GM19463 (cell line): ENCODE measurements at regions not wholly inside any gene's neighbourhood (a gene's known extent, or its start where the extent isn't known, plus 50 kb on each side); places are given as distances from the start of the nearest gene placed in this dataset.

Source experiments
- ATAC-seq: cut with Tn5 transposase; IDR thresholded peaks from one replicate; pipeline ENCODE4 v1.9.1; 2021; ENCODE audit warnings: mild to moderate bottlenecking, moderate library complexity; ENCODE audit not compliant: unreplicated experiment

DNA sequence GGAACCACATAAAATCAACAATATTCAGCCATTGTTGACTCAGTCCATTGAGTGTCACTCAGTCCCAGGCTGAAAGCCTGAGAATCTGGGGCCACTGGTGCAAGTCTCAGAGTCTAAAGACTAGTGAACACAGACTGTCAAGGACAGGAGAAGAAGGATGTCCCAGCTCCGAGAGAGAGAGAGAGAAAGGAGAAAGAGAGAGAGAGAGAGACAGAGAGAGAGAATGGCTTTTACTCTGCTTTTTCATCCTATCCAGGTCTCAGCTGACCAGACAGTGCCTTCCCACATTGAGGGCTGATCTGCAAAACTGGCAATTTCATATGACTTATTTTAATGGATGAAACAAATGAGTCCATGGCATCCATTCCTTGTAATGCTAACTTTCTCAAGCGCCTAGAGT is 984.1 kb downstream of the UQCRFS1 start:
- no peak for ATAC-seq

DNA sequence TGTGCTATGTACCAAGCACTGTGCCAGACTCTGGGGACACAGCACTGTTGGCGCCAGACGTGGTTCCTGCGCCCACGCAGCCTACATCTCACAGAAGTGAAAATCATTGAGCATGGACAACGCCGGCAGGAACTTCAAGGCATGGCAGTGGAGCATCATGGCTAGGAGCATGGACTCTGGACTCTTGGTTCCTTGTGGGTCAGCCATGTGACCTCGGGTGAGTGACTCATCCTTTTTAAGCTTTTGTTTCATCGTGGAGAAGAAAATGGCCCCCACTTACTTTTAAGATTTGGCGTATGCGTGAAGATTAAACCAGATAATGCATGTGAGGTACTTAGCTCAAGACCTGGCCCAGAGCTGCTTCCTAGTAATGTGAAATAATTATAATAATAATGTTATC is 988.5 kb downstream of the UQCRFS1 start:
- no peak for ATAC-seq

- ATAC-seq = no peak
Observed at GRCh38 chr19:28221736-28222135, 991.2 kb downstream of the UQCRFS1 start.

DNA sequence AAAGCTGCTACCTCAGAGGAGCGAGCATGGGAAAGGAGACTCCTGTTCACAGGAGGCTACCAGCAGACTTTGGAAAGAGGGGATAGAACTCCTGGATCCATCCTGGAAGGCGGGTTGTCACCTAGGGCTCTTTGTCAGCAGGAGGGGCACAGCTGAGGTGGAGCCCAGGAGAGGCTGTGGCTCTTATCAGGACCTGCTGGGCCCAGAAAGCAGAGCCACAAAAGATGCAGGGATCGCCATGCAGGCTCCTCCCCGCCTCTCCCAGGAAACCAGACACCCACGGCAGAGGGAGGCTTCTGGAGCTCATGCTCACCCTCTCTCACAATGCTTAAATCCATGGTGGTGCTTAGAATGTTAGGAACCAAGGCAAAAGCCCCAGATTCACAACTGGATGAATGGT is 994.2 kb downstream of the UQCRFS1 start:
- no peak for ATAC-seq

DNA sequence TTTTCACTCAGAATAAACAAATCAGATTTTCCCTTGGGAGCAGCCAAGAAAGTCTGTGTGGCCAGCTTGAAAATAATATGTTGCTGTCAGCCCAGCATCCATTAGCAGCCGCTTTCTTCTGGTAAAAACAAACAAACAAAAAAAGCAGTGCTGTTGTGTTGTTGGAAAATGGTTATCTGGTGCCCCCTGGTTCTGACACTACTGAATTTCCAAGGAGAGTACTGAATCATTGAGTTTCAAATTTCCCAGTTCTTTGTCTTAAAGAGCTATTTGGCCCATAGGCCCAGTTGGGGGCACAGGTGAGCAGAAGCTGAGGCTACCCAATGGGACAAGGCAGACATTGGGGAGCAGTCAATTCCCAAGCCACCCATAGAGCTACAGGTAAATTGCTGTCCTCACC is 995.9 kb downstream of the UQCRFS1 start:
- ATAC-seq = no peak

DNA sequence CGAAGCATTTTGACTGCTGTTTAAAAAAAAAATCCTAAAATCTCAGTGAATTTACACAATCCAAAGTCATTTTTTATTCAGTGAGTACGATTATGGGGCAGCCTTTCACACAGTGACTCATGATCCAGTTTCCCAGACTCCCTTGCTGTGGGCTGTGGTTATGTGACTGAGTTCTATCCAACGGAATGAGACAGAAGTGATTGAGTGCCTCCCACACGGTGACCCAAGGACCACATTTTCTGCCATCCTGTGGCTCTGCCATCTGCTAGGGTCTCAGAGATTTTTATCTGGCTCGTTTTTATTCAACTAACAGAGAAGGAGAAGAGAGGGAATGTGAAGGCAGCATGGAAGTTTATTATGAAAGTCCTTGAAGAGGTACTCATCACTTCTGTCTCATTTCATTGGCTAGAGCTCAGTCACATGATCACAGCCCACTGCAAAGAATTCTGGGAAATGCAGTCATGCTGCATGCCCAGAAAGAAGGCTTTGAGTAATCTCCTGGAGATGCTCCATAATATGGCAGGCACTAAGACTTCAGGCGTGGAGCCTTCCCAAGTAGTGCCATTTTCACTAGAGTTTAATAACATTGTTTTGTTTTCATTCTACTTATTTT is 999.4 kb downstream of the UQCRFS1 start:
- no peak for ATAC-seq

- no peak for ATAC-seq
Observed at GRCh38 chr19:28210886-28211285, 1002.1 kb downstream of the UQCRFS1 start.

DNA sequence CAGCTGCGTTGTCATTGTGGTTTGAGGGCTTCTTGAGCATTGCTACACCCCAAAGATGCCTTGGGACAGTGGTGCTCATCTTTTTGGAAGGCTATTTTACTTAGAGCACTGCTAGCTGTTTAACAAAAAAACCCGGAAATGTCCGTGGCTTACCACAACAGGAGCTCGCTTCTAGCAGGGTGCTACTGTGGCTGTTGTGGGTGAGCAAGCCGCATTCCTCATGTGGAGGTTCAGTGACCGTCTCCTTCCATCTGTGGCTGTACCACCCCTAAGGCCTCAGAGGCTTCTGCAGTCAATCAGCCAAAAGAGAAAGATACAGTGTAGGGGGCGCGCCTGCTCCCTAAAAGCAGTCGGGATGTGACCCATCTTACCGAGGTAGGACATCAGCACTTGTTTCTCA is 1004.2 kb downstream of the UQCRFS1 start:
- ATAC-seq = no peak

DNA sequence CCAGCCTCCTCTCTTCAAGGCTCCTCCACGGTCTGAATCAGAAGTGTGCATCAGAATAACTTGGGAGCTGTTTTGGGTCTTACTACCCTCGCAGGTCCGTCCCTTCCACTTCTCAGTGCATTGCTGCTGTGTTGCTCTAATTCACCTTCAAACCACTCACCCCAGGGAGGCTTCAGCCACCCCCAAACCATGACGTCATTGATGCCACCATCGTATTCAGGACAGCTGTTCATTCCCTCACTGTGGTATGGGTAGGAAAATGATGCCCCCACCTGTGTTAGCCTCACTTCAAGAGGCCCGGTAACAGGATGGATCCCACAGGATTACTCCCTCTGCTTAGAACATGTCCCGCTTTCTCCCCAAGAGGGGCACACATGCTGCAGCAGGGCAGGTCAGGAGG is 1005.7 kb downstream of the UQCRFS1 start:
- ATAC-seq = no peak

DNA sequence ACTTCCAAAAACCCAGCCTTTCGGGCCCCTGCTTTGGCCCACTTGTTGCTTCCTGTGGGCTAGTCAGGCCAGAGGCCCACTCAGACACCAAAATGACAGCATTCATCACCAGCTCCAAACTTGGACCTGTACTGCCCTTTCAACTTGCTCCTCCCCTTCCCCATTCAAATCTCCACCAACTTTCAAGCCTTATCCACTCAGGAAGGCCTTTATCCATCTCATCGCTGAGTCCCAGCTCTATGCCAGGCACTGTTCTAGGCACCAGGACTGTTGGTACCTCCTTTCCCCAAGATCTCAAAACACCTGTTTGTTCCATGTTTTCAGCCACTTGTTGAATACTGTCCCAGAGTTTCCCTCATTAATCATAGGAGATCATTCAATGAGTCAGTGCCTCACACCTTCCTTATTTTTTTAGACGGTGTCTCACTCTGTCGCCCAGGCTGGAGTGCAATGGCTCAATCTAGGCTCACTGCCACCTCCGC is 1011.4 kb downstream of the UQCRFS1 start:
- no peak for ATAC-seq

GRCh38 chr19:28199323-28199722 is 1013.6 kb downstream of the UQCRFS1 start:
- ATAC-seq = no peak

GRCh38 chr19:28196961-28197360 is 1016.0 kb downstream of the UQCRFS1 start:
- no peak for ATAC-seq

- no peak for ATAC-seq
Observed at GRCh38 chr19:28196101-28196500, 1016.9 kb downstream of the UQCRFS1 start.

DNA sequence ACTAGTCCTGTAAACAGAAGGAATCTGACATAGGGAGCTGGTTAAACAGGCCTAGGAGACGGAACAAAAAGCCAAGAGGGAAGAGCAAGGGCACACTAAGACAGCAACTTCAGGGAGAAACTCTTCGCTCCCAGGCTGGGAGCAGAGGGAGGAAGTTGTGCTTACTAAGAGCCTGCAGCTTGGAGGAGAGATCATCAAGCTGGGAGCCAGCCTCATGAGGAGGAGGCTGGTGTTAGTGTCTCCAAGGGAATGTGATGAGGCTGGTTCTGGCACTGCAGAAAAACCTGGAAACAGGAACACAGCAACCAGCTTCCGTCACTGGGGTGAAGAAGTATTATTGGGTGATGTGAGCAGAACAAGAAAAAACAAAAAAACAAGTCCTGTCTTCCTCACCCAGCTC is 1027.3 kb downstream of the UQCRFS1 start:
- ATAC-seq = no peak

DNA sequence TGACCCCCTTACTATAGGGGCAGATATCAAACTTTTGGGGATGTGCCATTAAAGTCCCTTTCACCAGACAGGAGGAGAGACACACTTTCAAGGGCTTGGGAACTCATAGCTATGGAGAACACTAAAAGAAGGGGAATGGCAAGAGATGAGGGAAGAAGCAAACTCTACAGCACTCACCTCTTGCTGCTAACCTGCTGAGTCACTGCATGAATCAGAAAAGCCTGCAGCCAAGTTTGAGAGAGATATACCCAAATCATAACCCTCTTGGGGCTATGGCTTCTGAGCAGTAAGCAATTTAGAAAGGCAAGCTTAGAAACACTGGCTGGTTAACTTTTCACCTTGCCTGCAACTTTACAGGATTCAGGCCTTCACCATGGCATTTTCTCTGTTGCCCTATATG is 1028.0 kb downstream of the UQCRFS1 start:
- ATAC-seq = no peak

DNA sequence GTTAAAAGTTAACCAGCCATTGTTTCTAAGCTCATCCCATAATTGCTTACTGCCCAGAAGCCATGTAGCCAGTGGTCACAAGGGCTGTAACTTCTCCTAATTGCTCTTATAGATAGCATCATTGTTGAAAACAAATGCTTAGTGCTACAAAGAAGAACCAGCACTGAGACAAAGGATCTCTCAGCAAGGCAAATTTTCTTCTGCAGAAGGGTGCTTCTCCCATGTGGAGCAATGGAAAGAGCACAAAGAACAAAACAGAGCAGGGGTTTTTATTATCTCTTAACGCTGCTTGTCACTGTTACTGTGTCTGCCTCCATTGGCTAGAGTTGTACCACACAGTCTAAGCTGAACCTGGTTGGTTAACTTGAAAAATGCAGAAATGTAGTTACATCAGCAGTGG is 1036.8 kb downstream of the UQCRFS1 start:
- no peak for ATAC-seq

DNA sequence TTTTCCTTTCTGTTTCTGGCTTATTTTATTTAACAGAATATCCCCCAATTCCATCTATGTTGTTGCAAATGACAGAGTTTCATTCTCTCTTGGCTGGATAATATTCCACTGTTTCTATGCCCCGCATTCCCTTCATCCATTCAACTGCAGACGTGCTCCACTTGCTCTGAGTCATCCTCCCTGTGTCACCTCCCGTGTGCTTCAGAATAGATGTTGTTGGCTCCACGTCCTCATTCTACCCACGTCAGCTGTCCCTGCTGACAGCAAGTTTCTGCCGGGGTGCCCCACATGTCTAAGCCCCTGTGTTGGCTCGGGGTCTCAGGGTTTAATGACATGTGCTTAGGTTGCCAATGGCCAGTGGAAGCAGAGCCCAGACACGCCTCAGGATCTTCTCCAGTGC is 1041.0 kb downstream of the UQCRFS1 start:
- ATAC-seq = no peak

DNA sequence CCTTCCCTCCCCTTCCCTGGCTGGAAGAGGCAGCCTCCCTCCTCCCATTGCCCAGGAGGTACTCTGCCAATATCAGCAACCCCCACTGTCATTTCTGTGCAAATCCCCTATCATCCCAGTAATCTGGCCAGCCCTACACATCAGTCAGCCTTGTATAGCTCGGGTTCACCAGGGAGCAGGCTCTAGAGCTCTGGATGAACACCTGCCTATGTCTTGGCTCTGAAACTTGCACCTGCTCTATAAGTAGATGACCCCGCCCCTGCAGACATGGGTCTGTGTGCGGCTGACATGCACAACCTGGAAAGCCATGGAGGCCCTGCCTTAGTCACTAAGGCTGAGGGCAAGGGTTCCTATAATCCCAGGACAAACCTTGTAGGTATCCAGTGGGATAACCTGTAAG is 1042.9 kb downstream of the UQCRFS1 start:
- ATAC-seq = no peak

DNA sequence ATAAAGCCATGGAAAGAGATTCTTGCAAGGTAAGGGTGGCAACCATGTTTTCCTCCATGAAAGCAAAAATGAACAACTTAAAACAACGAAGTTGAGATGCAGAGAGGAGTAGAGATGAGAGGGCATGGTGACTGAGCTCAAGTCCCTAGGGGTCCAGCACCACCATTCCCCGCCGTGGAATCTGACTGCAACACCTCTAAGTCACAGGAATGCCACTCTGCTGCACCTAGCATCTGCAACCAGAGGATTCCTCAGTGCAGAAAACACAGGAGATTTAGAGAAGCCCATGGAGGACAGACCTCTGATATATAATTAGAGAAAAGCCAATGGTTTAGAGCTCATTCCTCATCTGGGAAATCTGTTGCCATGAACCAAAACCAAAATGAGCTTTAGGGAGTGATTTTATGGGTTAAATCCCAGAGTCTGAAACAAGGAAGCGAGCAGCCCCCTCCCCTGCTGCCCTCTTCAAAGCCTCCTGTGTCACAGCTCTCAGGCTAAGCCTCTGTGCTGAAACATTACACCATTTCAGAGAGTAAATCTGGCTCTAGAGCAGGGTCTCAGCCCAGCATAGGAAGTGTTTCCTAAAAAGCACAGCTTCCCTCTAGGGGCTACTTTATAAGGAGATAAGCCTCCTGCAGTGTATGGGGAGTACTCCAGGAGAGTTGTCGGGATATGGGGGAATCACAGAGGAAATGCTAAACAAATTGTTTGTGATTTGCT is 1043.6 kb downstream of the UQCRFS1 start:
- ATAC-seq = no peak

- no peak for ATAC-seq
Observed at GRCh38 chr19:28168557-28168956, 1044.4 kb downstream of the UQCRFS1 start.

DNA sequence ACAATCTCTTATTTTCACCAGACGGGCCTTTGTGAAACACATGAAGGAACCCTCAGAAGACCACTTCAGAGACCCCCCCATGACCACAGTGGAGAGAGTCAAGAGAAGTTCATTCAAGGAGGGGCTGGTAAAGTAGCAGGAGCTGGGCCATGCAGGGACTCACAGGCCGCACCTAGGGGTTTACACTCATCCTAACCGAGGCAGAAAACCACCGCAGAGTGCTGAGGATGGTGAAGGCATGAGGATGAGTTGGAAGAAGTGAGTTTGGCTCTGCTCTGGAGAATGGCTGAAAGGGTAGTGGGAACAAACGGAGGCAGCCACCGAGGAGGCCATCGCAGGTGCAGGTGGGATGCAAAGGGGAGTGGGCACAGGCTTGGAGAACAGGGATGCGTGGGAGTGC is 1046.9 kb downstream of the UQCRFS1 start:
- ATAC-seq = no peak

DNA sequence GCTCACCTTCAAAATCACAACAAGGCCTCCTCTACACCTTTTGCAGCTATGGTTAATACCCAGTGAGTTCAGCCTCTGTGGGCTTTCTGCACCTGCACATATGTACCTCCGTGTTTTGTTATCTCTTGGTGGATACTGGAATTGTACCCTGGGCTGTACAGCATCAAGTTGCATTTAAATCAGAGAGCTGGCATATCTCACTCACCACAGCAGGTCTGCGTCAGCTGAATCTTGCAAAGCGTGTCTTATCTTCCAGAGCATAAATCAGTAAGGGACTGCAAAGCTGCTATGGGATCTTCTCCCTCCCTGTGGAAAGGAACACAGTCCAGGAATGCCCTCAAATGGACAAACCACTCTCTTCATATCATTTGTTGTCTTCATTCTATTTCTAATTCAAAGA is 1048.7 kb downstream of the UQCRFS1 start:
- ATAC-seq = no peak

GRCh38 chr19:28159065-28159464 is 1053.9 kb downstream of the UQCRFS1 start:
- no peak for ATAC-seq
